ENCODE measurements at regions not wholly inside any gene's neighbourhood (a gene's known extent, or its start where the extent isn't known, plus 50 kb on each side); places are given as distances from the start of the nearest gene placed in this dataset.

DNA sequence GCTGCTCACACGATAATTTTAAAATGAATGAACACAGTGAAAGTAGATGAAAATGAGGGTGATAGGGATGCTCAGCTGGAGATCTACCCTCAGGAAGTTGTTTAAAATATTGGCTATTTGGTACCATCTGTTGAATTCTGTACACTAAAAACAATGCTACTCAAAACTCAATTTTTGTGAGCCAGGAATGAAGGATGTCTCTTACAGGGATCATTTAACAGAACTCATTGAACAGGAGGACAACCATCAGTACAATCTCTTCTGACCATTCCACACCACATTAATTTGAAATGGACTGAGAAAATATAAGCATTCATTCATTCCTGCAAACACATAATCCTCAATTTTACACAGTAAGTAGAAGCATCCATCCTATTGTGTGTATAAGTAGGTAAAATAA lies 1355.1 kb upstream of the CRIM1 start:
- no peaks in the 10 kb centered on the region for H3K4me1 ChIP-seq
- no peaks in the 10 kb centered on the region for H3K27me3 ChIP-seq (replicated peaks; ENCODE audit: control insufficient read depth, insufficient read depth, low read length)
- no peaks in the 10 kb centered on the region for H3K27me3 Mint-ChIP-seq (ENCODE audit: insufficient read depth, unreplicated experiment)
- H3K9me3 Mint-ChIP-seq (ENCODE audit: unreplicated experiment) = no peaks in the 10 kb centered on the region
- POLR2A ChIA-PET = no interaction called here
- H3K36me3 Mint-ChIP-seq (ENCODE audit: insufficient read depth, unreplicated experiment) = no peaks in the 10 kb centered on the region
- CTCF ChIA-PET = no interaction called here
- no peaks in the 10 kb centered on the region for H3K4me1 Mint-ChIP-seq (ENCODE audit: low read depth, unreplicated experiment)
- H3K4me3 ChIP-seq (ENCODE audit: low read depth, low read length) = no peak overlapping the region
- no peak overlapping the region for H3K27ac Mint-ChIP-seq (ENCODE audit: unreplicated experiment)
- H3K9me3 ChIP-seq = no peaks in the 10 kb centered on the region
- TF ChIP-seq, protein P1, sequence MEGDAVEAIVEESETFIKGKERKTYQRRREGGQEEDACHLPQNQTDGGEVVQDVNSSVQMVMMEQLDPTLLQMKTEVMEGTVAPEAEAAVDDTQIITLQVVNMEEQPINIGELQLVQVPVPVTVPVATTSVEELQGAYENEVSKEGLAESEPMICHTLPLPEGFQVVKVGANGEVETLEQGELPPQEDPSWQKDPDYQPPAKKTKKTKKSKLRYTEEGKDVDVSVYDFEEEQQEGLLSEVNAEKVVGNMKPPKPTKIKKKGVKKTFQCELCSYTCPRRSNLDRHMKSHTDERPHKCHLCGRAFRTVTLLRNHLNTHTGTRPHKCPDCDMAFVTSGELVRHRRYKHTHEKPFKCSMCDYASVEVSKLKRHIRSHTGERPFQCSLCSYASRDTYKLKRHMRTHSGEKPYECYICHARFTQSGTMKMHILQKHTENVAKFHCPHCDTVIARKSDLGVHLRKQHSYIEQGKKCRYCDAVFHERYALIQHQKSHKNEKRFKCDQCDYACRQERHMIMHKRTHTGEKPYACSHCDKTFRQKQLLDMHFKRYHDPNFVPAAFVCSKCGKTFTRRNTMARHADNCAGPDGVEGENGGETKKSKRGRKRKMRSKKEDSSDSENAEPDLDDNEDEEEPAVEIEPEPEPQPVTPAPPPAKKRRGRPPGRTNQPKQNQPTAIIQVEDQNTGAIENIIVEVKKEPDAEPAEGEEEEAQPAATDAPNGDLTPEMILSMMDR (IDR thresholded peaks at IDR 0.05; ENCODE audit: insufficient read depth in 1 of 2, low read depth in 1 of 2, low read length in 1 of 2, severe bottlenecking in 1 of 2, unreplicated experiment in 1 of 2) = no peak
- intact Hi-C loops (cut with micrococcal nuclease; ENCODE audit: unreplicated experiment) = no loop called here
- H3K36me3 ChIP-seq (ENCODE audit: control insufficient read depth, insufficient read depth, low read length) = no peaks in the 10 kb centered on the region
- H3K4me3 Mint-ChIP-seq (ENCODE audit: unreplicated experiment) = no peak overlapping the region
- DNase-seq = no peak
- no TSS peak for BruUV-seq (replicated peaks)

DNA sequence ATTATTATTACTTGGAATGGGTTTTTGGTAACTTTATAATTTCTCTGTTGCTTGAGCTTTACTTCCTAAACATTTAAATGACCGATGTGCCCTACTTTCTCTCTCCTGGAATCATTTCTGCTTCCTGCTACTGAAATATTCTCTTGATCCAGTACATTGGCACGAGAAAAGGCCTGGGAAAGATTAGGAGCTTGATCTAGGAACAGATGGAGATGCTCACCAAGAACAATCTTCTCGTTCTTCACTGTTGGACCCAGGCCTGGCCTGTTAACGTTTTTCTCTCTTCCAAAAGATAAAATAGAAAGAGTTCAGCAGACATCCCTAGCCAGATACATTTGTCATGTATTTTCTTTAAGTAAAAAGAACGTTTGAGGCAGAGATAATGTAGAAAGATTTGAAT lies 1356.8 kb upstream of the CRIM1 start:
- intact Hi-C loops (cut with micrococcal nuclease; ENCODE audit: unreplicated experiment) = no loop called here
- H3K4me3 Mint-ChIP-seq (ENCODE audit: unreplicated experiment) = no peak overlapping the region
- H3K27me3 Mint-ChIP-seq (ENCODE audit: insufficient read depth, unreplicated experiment) = no peaks in the 10 kb centered on the region
- no peak overlapping the region for H3K27ac Mint-ChIP-seq (ENCODE audit: unreplicated experiment)
- no peaks in the 10 kb centered on the region for H3K4me1 Mint-ChIP-seq (ENCODE audit: low read depth, unreplicated experiment)
- CTCF ChIA-PET = no interaction called here
- POLR2A ChIA-PET = no interaction called here
- Histone ChIP-seq H3K4me3 (ENCODE audit: low read depth, low read length) (no peak overlapping the region), H3K27me3 (replicated peaks; ENCODE audit: control insufficient read depth, insufficient read depth, low read length) (no peaks in the 10 kb centered on the region), H3K4me1 (no peaks in the 10 kb centered on the region), H3K36me3 (ENCODE audit: control insufficient read depth, insufficient read depth, low read length) (no peaks in the 10 kb centered on the region), H3K9me3 (no peaks in the 10 kb centered on the region)
- no peaks in the 10 kb centered on the region for H3K36me3 Mint-ChIP-seq (ENCODE audit: insufficient read depth, unreplicated experiment)
- no peak for DNase-seq
- H3K9me3 Mint-ChIP-seq (ENCODE audit: unreplicated experiment) = no peaks in the 10 kb centered on the region
- no TSS peak for BruUV-seq (replicated peaks)
- TF ChIP-seq, protein P1 (IDR thresholded peaks at IDR 0.05; ENCODE audit: insufficient read depth in 1 of 2, low read depth in 1 of 2, low read length in 1 of 2, severe bottlenecking in 1 of 2, unreplicated experiment in 1 of 2) = no peak

DNA sequence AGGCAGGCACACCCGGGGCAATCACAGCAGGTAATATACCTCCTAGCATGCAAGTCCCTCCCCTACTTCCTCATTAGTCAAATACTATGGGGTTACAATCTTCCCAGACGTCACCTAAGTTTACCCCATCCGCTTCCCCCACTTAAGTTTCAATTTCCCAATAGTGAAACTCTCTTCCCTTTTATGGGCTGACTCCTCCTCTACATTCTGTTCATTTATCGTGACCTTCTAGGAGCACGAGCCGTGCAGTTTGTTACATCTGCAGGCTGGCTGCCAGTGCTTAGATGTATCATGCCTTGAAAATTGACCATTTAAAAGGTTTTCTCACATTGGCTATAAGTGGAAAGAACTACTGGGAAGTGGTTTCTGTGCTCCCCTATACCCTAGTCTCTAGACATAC lies 1357.8 kb upstream of the CRIM1 start:
- no peaks in the 10 kb centered on the region for H3K27me3 ChIP-seq (replicated peaks; ENCODE audit: control insufficient read depth, insufficient read depth, low read length)
- H3K9me3 ChIP-seq = no peaks in the 10 kb centered on the region
- TF ChIP-seq, protein P1 (IDR thresholded peaks at IDR 0.05; ENCODE audit: insufficient read depth in 1 of 2, low read depth in 1 of 2, low read length in 1 of 2, severe bottlenecking in 1 of 2, unreplicated experiment in 1 of 2) = no peak
- DNase-seq = no peak
- ChIA-PET CTCF (no interaction called here), POLR2A (no interaction called here)
- no TSS peak for BruUV-seq (replicated peaks)
- intact Hi-C loops (cut with micrococcal nuclease; ENCODE audit: unreplicated experiment) = no loop called here
- Mint-ChIP-seq H3K4me1 (ENCODE audit: low read depth, unreplicated experiment) (no peaks in the 10 kb centered on the region), H3K36me3 (ENCODE audit: insufficient read depth, unreplicated experiment) (no peaks in the 10 kb centered on the region), H3K27me3 (ENCODE audit: insufficient read depth, unreplicated experiment) (no peaks in the 10 kb centered on the region), H3K27ac (ENCODE audit: unreplicated experiment) (no peak overlapping the region), H3K4me3 (ENCODE audit: unreplicated experiment) (no peak overlapping the region), H3K9me3 (ENCODE audit: unreplicated experiment) (no peaks in the 10 kb centered on the region)
- no peak overlapping the region for H3K4me3 ChIP-seq (ENCODE audit: low read depth, low read length)
- H3K4me1 ChIP-seq = no peaks in the 10 kb centered on the region
- H3K36me3 ChIP-seq (ENCODE audit: control insufficient read depth, insufficient read depth, low read length) = no peaks in the 10 kb centered on the region

All from Caco-2 (cell line).